ENCODE measurements at regions not wholly inside any gene's neighbourhood (a gene's known extent, or its start where the extent isn't known, plus 50 kb on each side); places are given as distances from the start of the nearest gene placed in this dataset.

DNA sequence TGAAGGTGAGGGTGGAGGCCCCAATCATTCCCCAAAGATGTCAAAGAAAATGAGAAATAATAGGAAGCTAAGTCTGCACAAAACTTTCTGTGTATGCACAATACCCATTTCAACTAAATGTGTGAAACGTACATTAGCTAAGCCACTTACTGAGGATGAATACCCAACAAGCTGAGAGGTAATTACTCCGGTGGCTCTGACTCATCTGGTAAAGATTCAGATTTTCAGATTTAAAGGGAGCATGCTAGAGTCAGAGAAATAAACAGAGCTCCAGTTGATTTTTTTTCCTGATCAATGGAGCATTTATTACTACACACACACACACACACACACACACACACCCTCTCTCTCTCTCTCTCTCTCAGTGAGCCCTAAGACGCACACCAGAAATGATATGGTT is 194.8 kb upstream of the ARGLU1 start:
- Histone ChIP-seq H3K4me1 (no peaks in the 10 kb centered on the region), H3K36me3 (no peaks in the 10 kb centered on the region), H3K4me3 (no peak overlapping the region), H3K27ac (no peak overlapping the region), H3K9me3 (peaks cover 0 to 14% (median 6%) of the 10 kb centered on the region in 12 donors), H3K27me3 (no peaks in the 10 kb centered on the region)
- ATAC-seq = no peak
- TF ChIP-seq, protein P1, sequence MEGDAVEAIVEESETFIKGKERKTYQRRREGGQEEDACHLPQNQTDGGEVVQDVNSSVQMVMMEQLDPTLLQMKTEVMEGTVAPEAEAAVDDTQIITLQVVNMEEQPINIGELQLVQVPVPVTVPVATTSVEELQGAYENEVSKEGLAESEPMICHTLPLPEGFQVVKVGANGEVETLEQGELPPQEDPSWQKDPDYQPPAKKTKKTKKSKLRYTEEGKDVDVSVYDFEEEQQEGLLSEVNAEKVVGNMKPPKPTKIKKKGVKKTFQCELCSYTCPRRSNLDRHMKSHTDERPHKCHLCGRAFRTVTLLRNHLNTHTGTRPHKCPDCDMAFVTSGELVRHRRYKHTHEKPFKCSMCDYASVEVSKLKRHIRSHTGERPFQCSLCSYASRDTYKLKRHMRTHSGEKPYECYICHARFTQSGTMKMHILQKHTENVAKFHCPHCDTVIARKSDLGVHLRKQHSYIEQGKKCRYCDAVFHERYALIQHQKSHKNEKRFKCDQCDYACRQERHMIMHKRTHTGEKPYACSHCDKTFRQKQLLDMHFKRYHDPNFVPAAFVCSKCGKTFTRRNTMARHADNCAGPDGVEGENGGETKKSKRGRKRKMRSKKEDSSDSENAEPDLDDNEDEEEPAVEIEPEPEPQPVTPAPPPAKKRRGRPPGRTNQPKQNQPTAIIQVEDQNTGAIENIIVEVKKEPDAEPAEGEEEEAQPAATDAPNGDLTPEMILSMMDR (IDR thresholded peaks at IDR 0.05) = no peak
- TF ChIP-seq POLR2A (IDR thresholded peaks at IDR 0.05) = no peak
- WGBS, 4 donors = 89 to 96% (median 91%) methylated on average over 3 of the region's 3 CpGs
- intact Hi-C loops (cut with DNase I) = no loop called here
- no peak for DNase-seq

DNA sequence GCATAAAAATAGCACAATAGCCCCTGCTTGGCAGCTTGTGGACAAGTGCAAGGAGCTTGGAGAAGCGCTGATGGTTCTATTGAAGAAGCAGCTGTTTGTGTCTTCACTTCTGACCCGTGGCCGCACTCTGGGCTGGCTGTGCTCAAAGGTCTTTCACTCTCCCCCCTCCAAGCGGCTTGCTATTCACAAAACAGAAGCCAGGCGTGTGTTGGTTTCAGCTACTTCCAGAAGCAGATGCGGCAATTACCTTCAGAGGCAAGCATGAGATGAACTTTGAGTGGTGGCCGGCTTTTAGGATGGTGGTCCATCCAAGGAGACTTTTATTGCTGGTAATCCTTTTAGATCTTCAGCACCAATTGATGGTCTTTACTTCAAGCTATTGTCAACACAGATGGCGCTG is 188.5 kb upstream of the ARGLU1 start:
- Histone ChIP-seq H3K27ac (peak overlapping the region in 5 of 12 donors; percentile 4 to 55 (median 24)), H3K27me3 (no peaks in the 10 kb centered on the region), H3K36me3 (no peaks in the 10 kb centered on the region), H3K4me3 (no peak overlapping the region), H3K4me1 (peaks cover 0 to 39% (median 10%) of the 10 kb centered on the region in 12 donors), H3K9me3 (no peaks in the 10 kb centered on the region)
- 31 to 40% (median 37%) methylated on average over 8 of the region's 8 CpGs for WGBS, 4 donors
- intact Hi-C loops (cut with DNase I) = loop anchor here in 1 of 10 donors (5.0 to 10.0 kb wide), 2 partner anchors 44 to 158 kb away; no protein-coding TSS in a partner anchor
- TF ChIP-seq, protein P1 (IDR thresholded peaks at IDR 0.05) = peak in 2 of 12 donors; percentile 19 to 35
- TF ChIP-seq POLR2A (IDR thresholded peaks at IDR 0.05) = no peak
- ATAC-seq (peak in 1 of 4 donors; percentile 20), DNase-seq (peak; percentile 28 to 67 (median 38))

- 58 to 60% (median 59%) methylated on average over 9 of the region's 9 CpGs for WGBS, 4 donors
- H3K9me3 ChIP-seq = no peaks in the 10 kb centered on the region
- H3K27ac ChIP-seq = peak overlapping the region in 7 of 12 donors; percentile 11 to 55 (median 24)
- intact Hi-C loops (cut with DNase I) = loop anchor here in 1 of 10 donors (5.0 to 10.0 kb wide), 2 partner anchors 43 to 159 kb away; no protein-coding TSS in a partner anchor
- H3K4me3 ChIP-seq = no peak overlapping the region
- H3K36me3 ChIP-seq = no peaks in the 10 kb centered on the region
- DNase-seq (no peak), ATAC-seq (no peak)
- peaks cover 0 to 39% (median 10%) of the 10 kb centered on the region in 12 donors for H3K4me1 ChIP-seq
- TF ChIP-seq, protein P1 (IDR thresholded peaks at IDR 0.05) = no peak
- no peak for TF ChIP-seq POLR2A (IDR thresholded peaks at IDR 0.05)
- H3K27me3 ChIP-seq = no peaks in the 10 kb centered on the region
Observed at GRCh38 chr13:106755542-106755941, 187.6 kb upstream of the ARGLU1 start.

DNA sequence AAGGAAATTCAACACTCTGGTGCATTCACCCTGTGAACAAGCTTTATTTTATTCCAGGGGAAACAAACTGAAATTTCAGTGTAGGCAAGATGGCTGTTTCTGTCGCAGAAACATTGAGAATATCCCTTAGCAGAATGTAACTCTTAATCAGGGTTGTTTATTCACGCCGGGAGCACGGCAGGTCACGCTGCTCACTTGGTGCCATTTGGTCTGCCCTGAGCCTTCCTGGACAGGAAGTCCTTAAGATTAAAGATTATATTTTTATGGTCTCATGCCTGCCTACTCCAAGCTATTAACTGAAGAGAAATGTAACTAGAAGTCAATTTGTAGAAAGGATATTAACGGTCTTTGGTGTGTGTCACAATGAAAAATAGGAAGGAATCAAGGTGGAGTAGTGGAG is 185.3 kb upstream of the ARGLU1 start:
- intact Hi-C loops (cut with DNase I) = loop anchor here in 4 of 10 donors (5.0 to 10.0 kb wide), 4 partner anchors 36 to 164 kb away; no protein-coding TSS in a partner anchor
- H3K36me3 ChIP-seq = no peaks in the 10 kb centered on the region
- H3K27ac ChIP-seq = peak overlapping the region in 9 of 12 donors; percentile 11 to 68 (median 38)
- peaks cover 0 to 39% (median 10%) of the 10 kb centered on the region in 12 donors for H3K4me1 ChIP-seq
- ATAC-seq = peak in 3 of 4 donors; percentile 61 to 67 (median 65)
- H3K4me3 ChIP-seq = peak overlapping the region in 1 of 12 donors; percentile 5
- H3K9me3 ChIP-seq = no peaks in the 10 kb centered on the region
- WGBS, 4 donors = 16 to 36% (median 23%) methylated on average over 6 of the region's 6 CpGs
- TF ChIP-seq, protein P1 (IDR thresholded peaks at IDR 0.05) = no peak
- no peak for TF ChIP-seq POLR2A (IDR thresholded peaks at IDR 0.05)
- peak in 2 of 5 donors; percentile 26 to 36 for DNase-seq
- no peaks in the 10 kb centered on the region for H3K27me3 ChIP-seq
